GM23248 (cell line): ENCODE measurements at regions not wholly inside any gene's neighbourhood (a gene's known extent, or its start where the extent isn't known, plus 50 kb on each side); places are given as distances from the start of the nearest gene placed in this dataset.

Experiments
- DNase-seq: peaks from one replicate; pipeline ENCODE4 v3.0.0-alpha.2; 2015
- H2AFZ ChIP-seq: fragments of 200-600 bp; sonication (generic); 2 replicates; pipeline ENCODE4 v1.6.1; 2016; ENCODE audit warnings: antibody characterized with exemption
- H3F3A ChIP-seq: fragments of 200-600 bp; sonication (generic); 2 replicates; pipeline ENCODE4 v1.6.1; 2016; ENCODE audit warnings: mild to moderate bottlenecking, antibody characterized with exemption, mixed run types; ENCODE audit not compliant: insufficient read depth
- H3K27ac ChIP-seq: fragments of 200-600 bp; sonication (generic); 2 replicates; pipeline ENCODE4 v1.5.1; 2016; ENCODE audit warnings: mild to moderate bottlenecking
- H3K27me3 ChIP-seq: fragments of 200-600 bp; sonication (generic); replicated peaks from 2 replicates; pipeline ENCODE4 v1.6.1; 2016; ENCODE audit warnings: mild to moderate bottlenecking; ENCODE audit not compliant: insufficient read depth
- H3K36me3 ChIP-seq: fragments of 200-600 bp; sonication (generic); 2 replicates; pipeline ENCODE4 v1.6.1; 2016; ENCODE audit warnings: low read depth, mild to moderate bottlenecking
- H3K4me1 ChIP-seq: fragments of 200-600 bp; sonication (generic); 2 replicates; pipeline ENCODE4 v1.6.1; 2016; ENCODE audit warnings: mild to moderate bottlenecking; ENCODE audit not compliant: insufficient read depth
- H3K4me2 ChIP-seq: fragments of 200-600 bp; sonication (generic); one replicate; pipeline ENCODE4 v1.6.1; 2016; ENCODE audit warnings: mild to moderate bottlenecking; ENCODE audit not compliant: unreplicated experiment
- H3K4me3 ChIP-seq: fragments of 200-600 bp; sonication (generic); 2 replicates; pipeline ENCODE4 v1.5.1; 2016; ENCODE audit warnings: mild to moderate bottlenecking
- H3K79me2 ChIP-seq: fragments of 200-600 bp; sonication (generic); 2 replicates; pipeline ENCODE4 v1.6.1; 2016; ENCODE audit warnings: mild to moderate bottlenecking; ENCODE audit not compliant: insufficient read depth
- H3K9ac ChIP-seq: fragments of 200-600 bp; sonication (generic); 2 replicates; pipeline ENCODE4 v1.6.1; 2016; ENCODE audit warnings: mild to moderate bottlenecking
- H3K9me2 ChIP-seq: fragments of 200-600 bp; sonication (generic); 2 replicates; pipeline ENCODE4 v1.6.1; 2016; ENCODE audit warnings: mixed run types, mild to moderate bottlenecking, moderate library complexity; ENCODE audit not compliant: insufficient read depth
- H3K9me3 ChIP-seq: fragments of 200-600 bp; sonication (generic); one replicate; pipeline ENCODE4 v1.6.1; 2017; ENCODE audit warnings: low read depth
- H4K20me1 ChIP-seq: fragments of 200-600 bp; sonication (generic); 2 replicates; pipeline ENCODE4 v1.6.0; 2016; ENCODE audit not compliant: insufficient read depth
- EZH2 ChIP-seq: fragments of 200-600 bp; sonication (generic); IDR thresholded peaks from 2 replicates; pipeline ENCODE4 v1.6.1; 2018; ENCODE audit warnings: antibody characterized with exemption, mild to moderate bottlenecking; ENCODE audit not compliant: insufficient read depth, poor library complexity, severe bottlenecking
- EZH2phosphoT487 ChIP-seq: fragments of 200-600 bp; sonication (generic); IDR thresholded peaks from 2 replicates; pipeline ENCODE4 v1.6.1; 2018; ENCODE audit warnings: antibody characterized with exemption, moderate library complexity, mild to moderate bottlenecking, low read depth; ENCODE audit not compliant: insufficient read depth
- WGBS, 2 experiments: methylation state at CpG; one replicate each; pipeline ENCODE4 v1.1.6; 2015 to 2017; ENCODE audit warnings: low lambda C conversion rate in 2 of 2, low coverage in 1 of 2; ENCODE audit errors: missing lambda C conversion rate in 2 of 2; 5-methylcytosine and 5-hydroxymethylcytosine counted together
- in situ Hi-C: fragments of 300-500 bp; cut with MboI; formaldehyde crosslinking; loops from 2 replicates; pipeline ENCODE4 v1.15.0; 2020

GRCh38 chr2:146598791-146599190 lies 1246.0 kb upstream of the ACVR2A start:
- H3K9ac ChIP-seq: no peak overlapping the region
- in situ Hi-C loops: no loop called here

GRCh38 chr2:146597291-146597690 lies 1247.5 kb upstream of the ACVR2A start:
- Histone ChIP-seq H3K9ac (no peak overlapping the region), H3K79me2 (no peaks in the 10 kb centered on the region), H3F3A (peaks cover 4% of the 10 kb centered on the region; the same call in 1 of the 2 replicates), H3K36me3 (no peaks in the 10 kb centered on the region), H2AFZ (no peak overlapping the region), H3K4me3 (no peak overlapping the region), H3K4me2 (no peak overlapping the region), H3K27me3 (no peaks in the 10 kb centered on the region), H3K27ac (no peak overlapping the region), H3K4me1 (peaks cover 3% of the 10 kb centered on the region; the same call in 1 of the 2 replicates), H4K20me1 (no peaks in the 10 kb centered on the region), H3K9me3 (no peaks in the 10 kb centered on the region), H3K9me2 (no peaks in the 10 kb centered on the region)
- DNase-seq: no peak
- in situ Hi-C loops: no loop called here
- no peak for TF ChIP-seq EZH2
- no peak for TF ChIP-seq EZH2phosphoT487

More at GRCh38 chr2:146598791-146599190, 1246.0 kb upstream of the ACVR2A start:
- no peak overlapping the region for H3K4me3 ChIP-seq
- no peaks in the 10 kb centered on the region for H3K9me3 ChIP-seq
- no peaks in the 10 kb centered on the region for H3K9me2 ChIP-seq
- H3K36me3 ChIP-seq: no peaks in the 10 kb centered on the region
- 80 to 82% methylated on average over 2 of the region's 2 CpGs for WGBS, 2 experiments
- no peak overlapping the region for H3K27ac ChIP-seq
- no peak overlapping the region for H3K4me2 ChIP-seq
- no peak overlapping the region for H2AFZ ChIP-seq
- H3K4me1 ChIP-seq: peaks cover 13% of the 10 kb centered on the region
- no peaks in the 10 kb centered on the region for H4K20me1 ChIP-seq
- H3F3A ChIP-seq: peaks cover 18% of the 10 kb centered on the region
- TF ChIP-seq EZH2: no peak
- no peak for TF ChIP-seq EZH2phosphoT487
- no peaks in the 10 kb centered on the region for H3K79me2 ChIP-seq
- H3K27me3 ChIP-seq: no peaks in the 10 kb centered on the region
- DNase-seq: no peak

GRCh38 chr2:146591908-146592307 lies 1252.9 kb upstream of the ACVR2A start:
- WGBS, 2 experiments: 57 to 60% methylated on average over 4 of the region's 4 CpGs
- H3K9me2 ChIP-seq: no peaks in the 10 kb centered on the region
- in situ Hi-C loops: no loop called here

GRCh38 chr2:146587291-146587713 lies 1257.5 kb upstream of the ACVR2A start:
- 94 to 97% methylated on average over 26 to 38 of the region's 38 CpGs for WGBS, 2 experiments

More at GRCh38 chr2:146591908-146592307, 1252.9 kb upstream of the ACVR2A start:
- no peak for DNase-seq
- no peak overlapping the region for H3K4me2 ChIP-seq
- H3K27ac ChIP-seq: no peak overlapping the region
- TF ChIP-seq EZH2: no peak
- no peak for TF ChIP-seq EZH2phosphoT487
- H3K4me1 ChIP-seq: no peaks in the 10 kb centered on the region
- H3K36me3 ChIP-seq: no peaks in the 10 kb centered on the region
- H3F3A ChIP-seq: no peaks in the 10 kb centered on the region
- H2AFZ ChIP-seq: no peak overlapping the region
- H4K20me1 ChIP-seq: no peaks in the 10 kb centered on the region
- H3K9me3 ChIP-seq: no peaks in the 10 kb centered on the region
- no peak overlapping the region for H3K9ac ChIP-seq
- H3K27me3 ChIP-seq: no peaks in the 10 kb centered on the region
- H3K79me2 ChIP-seq: no peaks in the 10 kb centered on the region
- no peak overlapping the region for H3K4me3 ChIP-seq

GRCh38 chr2:146584316-146584715 lies 1260.5 kb upstream of the ACVR2A start:
- Histone ChIP-seq H3K9ac (no peak overlapping the region), H3K4me1 (peaks cover 9% of the 10 kb centered on the region), H3K27ac (no peak overlapping the region), H3K9me3 (no peaks in the 10 kb centered on the region), H4K20me1 (no peaks in the 10 kb centered on the region), H3F3A (peaks cover 6% of the 10 kb centered on the region), H3K9me2 (no peaks in the 10 kb centered on the region), H2AFZ (no peak overlapping the region), H3K79me2 (no peaks in the 10 kb centered on the region), H3K4me2 (no peak overlapping the region), H3K36me3 (no peaks in the 10 kb centered on the region), H3K4me3 (no peak overlapping the region), H3K27me3 (no peaks in the 10 kb centered on the region)
- TF ChIP-seq EZH2phosphoT487: no peak
- no peak for TF ChIP-seq EZH2
- no peak for DNase-seq
- in situ Hi-C loops: no loop called here
- 96 to 98% methylated on average over 2 of the region's 2 CpGs for WGBS, 2 experiments

More at GRCh38 chr2:146587291-146587713, 1257.5 kb upstream of the ACVR2A start:
- Histone ChIP-seq H3K79me2 (no peaks in the 10 kb centered on the region), H3K27ac (no peak overlapping the region), H3K9me2 (no peaks in the 10 kb centered on the region), H3K36me3 (no peaks in the 10 kb centered on the region), H3K9me3 (no peaks in the 10 kb centered on the region), H3K4me1 (no peaks in the 10 kb centered on the region), H2AFZ (no peak overlapping the region), H3K27me3 (no peaks in the 10 kb centered on the region), H3F3A (no peaks in the 10 kb centered on the region), H3K4me2 (no peak overlapping the region), H4K20me1 (no peaks in the 10 kb centered on the region), H3K4me3 (no peak overlapping the region), H3K9ac (no peak overlapping the region)
- TF ChIP-seq EZH2 (no peak), EZH2phosphoT487 (no peak)
- no peak for DNase-seq
- in situ Hi-C loops: no loop called here
